ENCODE measurements at regions not wholly inside any gene's neighbourhood (a gene's known extent, or its start where the extent isn't known, plus 50 kb on each side); places are given as distances from the start of the nearest gene placed in this dataset.

- no peak for TF ChIP-seq MYC (IDR thresholded peaks at IDR 0.05; ENCODE audit: borderline replicate concordance, low read length)
- TF ChIP-seq KDM1A (IDR thresholded peaks at IDR 0.05; ENCODE audit: low read depth): no peak
These were observed 567.0 kb upstream of the SOX11 start (continued) for GRCh38 chr2:5125017-5125730.

- Histone ChIP-seq H3K4me2 (no peak overlapping the region), H3K4me1 (no peaks in the 10 kb centered on the region), H3K4me3 (no peak overlapping the region), H3K27ac (no peak overlapping the region), H3K9me3 (peaks cover 21% of the 10 kb centered on the region; the same call in 1 of the 3 replicates)
- ChIA-PET POLR2A (no interaction called here), CTCF (no interaction called here)
- TF ChIP-seq CHD4 (IDR thresholded peaks at IDR 0.05; ENCODE audit: borderline replicate concordance) (no peak), HMGXB4 (CRISPR knock-in tag; IDR thresholded peaks at IDR 0.05; ENCODE audit: borderline replicate concordance) (no peak), PBX3 (IDR thresholded peaks at IDR 0.05) (no peak), TP53 (CRISPR knock-in tag; IDR thresholded peaks at IDR 0.05) (no peak), ZFP36 (IDR thresholded peaks at IDR 0.05; ENCODE audit: borderline replicate concordance, partially characterized antibody) (no peak), CBX8 (IDR thresholded peaks at IDR 0.05) (no peak), NPAS2 (CRISPR knock-in tag; IDR thresholded peaks at IDR 0.05; ENCODE audit: borderline replicate concordance) (no peak), CBX2 (IDR thresholded peaks at IDR 0.05; ENCODE audit: borderline replicate concordance, low read depth) (no peak), HOXA7 (CRISPR knock-in tag; IDR thresholded peaks at IDR 0.05) (no peak), CHD2 (IDR thresholded peaks at IDR 0.05; ENCODE audit: low read length, partially characterized antibody) (no peak), NR3C1 (IDR thresholded peaks at IDR 0.05) (no peak), RARB (CRISPR knock-in tag; IDR thresholded peaks at IDR 0.05) (no peak), KDM1A (IDR thresholded peaks at IDR 0.05; ENCODE audit: low read depth) (no peak), CTCF (IDR thresholded peaks at IDR 0.05) (no peak), ZSCAN20 (CRISPR knock-in tag; IDR thresholded peaks at IDR 0.05) (no peak), ATOH8 (CRISPR knock-in tag; IDR thresholded peaks at IDR 0.05; ENCODE audit: low read depth) (no peak), PHF8 (IDR thresholded peaks at IDR 0.05; ENCODE audit: borderline replicate concordance, low read depth) (no peak), MAX (IDR thresholded peaks at IDR 0.05) (no peak), REST (IDR thresholded peaks at IDR 0.05) (no peak), GATA3 (IDR thresholded peaks at IDR 0.05; ENCODE audit: borderline replicate concordance) (no peak)
- DNase-seq (ENCODE audit: low read depth in 1 of 2, low spot score in 1 of 2) (no peak), ATAC-seq (no peak), FAIRE-seq (no peak)
- 7% methylated on average over 5 of the region's 5 CpGs for WGBS (ENCODE audit: missing lambda C conversion rate)
These were observed 559.9 kb upstream of the SOX11 start for GRCh38 chr2:5132281-5132680.
